ENCODE measurements at regions not wholly inside any gene's neighbourhood (a gene's known extent, or its start where the extent isn't known, plus 50 kb on each side); places are given as distances from the start of the nearest gene placed in this dataset.

DNA sequence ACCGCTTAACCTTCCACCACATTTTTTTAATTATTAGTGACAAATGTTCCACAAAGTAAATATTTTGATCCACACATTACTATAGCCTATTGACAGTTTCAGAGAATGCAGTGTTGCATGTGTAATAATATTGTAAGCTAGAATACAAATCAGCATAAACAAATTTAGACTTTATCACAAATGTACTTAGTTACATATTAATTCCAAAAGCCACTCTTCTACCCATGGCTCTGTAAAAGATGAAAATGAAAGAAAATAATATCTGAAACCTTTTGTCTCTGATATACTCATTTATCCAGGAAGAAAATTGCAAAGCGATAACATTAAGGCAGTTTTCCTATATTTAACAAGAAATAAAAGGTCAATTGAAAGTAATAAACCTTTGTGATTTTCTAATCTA is 954.0 kb upstream of the MAN1A1 start:
- Histone ChIP-seq H3K4me1 (replicated peaks in 1 of 2; ENCODE audit: control insufficient read depth in 2 of 2, insufficient read depth in 2 of 2, low read length in 2 of 2) (no peaks in the 10 kb centered on the region), H3K4me2 (ENCODE audit: insufficient read depth, low read length) (no peak overlapping the region), H3K36me3 (ENCODE audit: control insufficient read depth, insufficient read depth, low read length) (no peaks in the 10 kb centered on the region), H3K9ac (ENCODE audit: insufficient read depth in 1 of 2, low read depth in 2 of 2, low read length in 2 of 2) (no peak overlapping the region), H3K9me3 (replicated peaks; ENCODE audit: control insufficient read depth, insufficient read depth, low read depth, low read length) (no peaks in the 10 kb centered on the region), H3K27ac (ENCODE audit: extremely low read depth, low read depth, low read length) (no peak overlapping the region), H3K4me3 (no peak overlapping the region), H4K20me1 (replicated peaks; ENCODE audit: control insufficient read depth, insufficient read depth, low read length) (no peaks in the 10 kb centered on the region), H3K27me3 (ENCODE audit: control insufficient read depth in 2 of 2, insufficient read depth in 2 of 2, low read length in 2 of 2) (no peaks in the 10 kb centered on the region), H3K79me2 (ENCODE audit: control insufficient read depth, insufficient read depth, low read length) (no peaks in the 10 kb centered on the region), H3K9me1 (ENCODE audit: control insufficient read depth, insufficient read depth, low read length) (no peaks in the 10 kb centered on the region), H2AFZ (ENCODE audit: low read depth, low read length) (no peak overlapping the region)
- BruUV-seq (replicated peaks): no TSS peak
- ChIA-PET POLR2A (no interaction called here), CTCF (ENCODE audit: low intra/inter-chr PET ratio) (no interaction called here)
- FAIRE-seq (no peak), ATAC-seq (no peak), DNase-seq (ENCODE audit: extremely low read depth in 1 of 4, low spot score in 3 of 4) (no peak)
- in situ Hi-C loops (cut with MboI): no loop called here
- TF ChIP-seq CSDE1 (IDR thresholded peaks at IDR 0.05) (no peak), GTF2E2 (tag; IDR thresholded peaks at IDR 0.05) (no peak), STAG1 (CRISPR knock-in tag; IDR thresholded peaks at IDR 0.05; ENCODE audit: borderline replicate concordance) (no peak), MAX (CRISPR knock-in tag; IDR thresholded peaks at IDR 0.05) (no peak), ZZZ3 (IDR thresholded peaks at IDR 0.05) (no peak), ZNF449 (CRISPR knock-in tag; IDR thresholded peaks at IDR 0.05) (no peak), FIP1L1 (IDR thresholded peaks at IDR 0.05; ENCODE audit: low read depth, low read length, poor library complexity, severe bottlenecking) (no peak), DPF2 (IDR thresholded peaks at IDR 0.05) (no peak), TBL1XR1 (IDR thresholded peaks at IDR 0.05; ENCODE audit: low read length in 2 of 2) (no peak), HDAC3 (IDR thresholded peaks at IDR 0.05; ENCODE audit: borderline replicate concordance, partially characterized antibody) (no peak), ILF3 (IDR thresholded peaks at IDR 0.05; ENCODE audit: borderline replicate concordance) (no peak), NRF1 (conservative IDR thresholded peaks at IDR 0.05 in 1 of 2, IDR thresholded peaks at IDR 0.05 in 1 of 2) (no peak)
- TF ChIP-seq, protein P1, sequence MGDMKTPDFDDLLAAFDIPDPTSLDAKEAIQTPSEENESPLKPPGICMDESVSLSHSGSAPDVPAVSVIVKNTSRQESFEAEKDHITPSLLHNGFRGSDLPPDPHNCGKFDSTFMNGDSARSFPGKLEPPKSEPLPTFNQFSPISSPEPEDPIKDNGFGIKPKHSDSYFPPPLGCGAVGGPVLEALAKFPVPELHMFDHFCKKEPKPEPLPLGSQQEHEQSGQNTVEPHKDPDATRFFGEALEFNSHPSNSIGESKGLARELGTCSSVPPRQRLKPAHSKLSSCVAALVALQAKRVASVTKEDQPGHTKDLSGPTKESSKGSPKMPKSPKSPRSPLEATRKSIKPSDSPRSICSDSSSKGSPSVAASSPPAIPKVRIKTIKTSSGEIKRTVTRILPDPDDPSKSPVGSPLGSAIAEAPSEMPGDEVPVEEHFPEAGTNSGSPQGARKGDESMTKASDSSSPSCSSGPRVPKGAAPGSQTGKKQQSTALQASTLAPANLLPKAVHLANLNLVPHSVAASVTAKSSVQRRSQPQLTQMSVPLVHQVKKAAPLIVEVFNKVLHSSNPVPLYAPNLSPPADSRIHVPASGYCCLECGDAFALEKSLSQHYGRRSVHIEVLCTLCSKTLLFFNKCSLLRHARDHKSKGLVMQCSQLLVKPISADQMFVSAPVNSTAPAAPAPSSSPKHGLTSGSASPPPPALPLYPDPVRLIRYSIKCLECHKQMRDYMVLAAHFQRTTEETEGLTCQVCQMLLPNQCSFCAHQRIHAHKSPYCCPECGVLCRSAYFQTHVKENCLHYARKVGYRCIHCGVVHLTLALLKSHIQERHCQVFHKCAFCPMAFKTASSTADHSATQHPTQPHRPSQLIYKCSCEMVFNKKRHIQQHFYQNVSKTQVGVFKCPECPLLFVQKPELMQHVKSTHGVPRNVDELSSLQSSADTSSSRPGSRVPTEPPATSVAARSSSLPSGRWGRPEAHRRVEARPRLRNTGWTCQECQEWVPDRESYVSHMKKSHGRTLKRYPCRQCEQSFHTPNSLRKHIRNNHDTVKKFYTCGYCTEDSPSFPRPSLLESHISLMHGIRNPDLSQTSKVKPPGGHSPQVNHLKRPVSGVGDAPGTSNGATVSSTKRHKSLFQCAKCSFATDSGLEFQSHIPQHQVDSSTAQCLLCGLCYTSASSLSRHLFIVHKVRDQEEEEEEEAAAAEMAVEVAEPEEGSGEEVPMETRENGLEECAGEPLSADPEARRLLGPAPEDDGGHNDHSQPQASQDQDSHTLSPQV (IDR thresholded peaks at IDR 0.05): no peak
- TF ChIP-seq, protein P2, sequence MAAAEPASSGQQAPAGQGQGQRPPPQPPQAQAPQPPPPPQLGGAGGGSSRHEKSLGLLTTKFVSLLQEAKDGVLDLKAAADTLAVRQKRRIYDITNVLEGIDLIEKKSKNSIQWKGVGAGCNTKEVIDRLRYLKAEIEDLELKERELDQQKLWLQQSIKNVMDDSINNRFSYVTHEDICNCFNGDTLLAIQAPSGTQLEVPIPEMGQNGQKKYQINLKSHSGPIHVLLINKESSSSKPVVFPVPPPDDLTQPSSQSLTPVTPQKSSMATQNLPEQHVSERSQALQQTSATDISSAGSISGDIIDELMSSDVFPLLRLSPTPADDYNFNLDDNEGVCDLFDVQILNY (CRISPR knock-in tag; IDR thresholded peaks at IDR 0.05): no peak
- 0% methylated on average over 2 of the region's 2 CpGs for WGBS (ENCODE audit: insufficient coverage, low coverage, missing lambda C conversion rate)
- intact Hi-C loops (cut with micrococcal nuclease): no loop called here
